ENCODE measurements at regions not wholly inside any gene's neighbourhood (a gene's known extent, or its start where the extent isn't known, plus 50 kb on each side); places are given as distances from the start of the nearest gene placed in this dataset.

DNA sequence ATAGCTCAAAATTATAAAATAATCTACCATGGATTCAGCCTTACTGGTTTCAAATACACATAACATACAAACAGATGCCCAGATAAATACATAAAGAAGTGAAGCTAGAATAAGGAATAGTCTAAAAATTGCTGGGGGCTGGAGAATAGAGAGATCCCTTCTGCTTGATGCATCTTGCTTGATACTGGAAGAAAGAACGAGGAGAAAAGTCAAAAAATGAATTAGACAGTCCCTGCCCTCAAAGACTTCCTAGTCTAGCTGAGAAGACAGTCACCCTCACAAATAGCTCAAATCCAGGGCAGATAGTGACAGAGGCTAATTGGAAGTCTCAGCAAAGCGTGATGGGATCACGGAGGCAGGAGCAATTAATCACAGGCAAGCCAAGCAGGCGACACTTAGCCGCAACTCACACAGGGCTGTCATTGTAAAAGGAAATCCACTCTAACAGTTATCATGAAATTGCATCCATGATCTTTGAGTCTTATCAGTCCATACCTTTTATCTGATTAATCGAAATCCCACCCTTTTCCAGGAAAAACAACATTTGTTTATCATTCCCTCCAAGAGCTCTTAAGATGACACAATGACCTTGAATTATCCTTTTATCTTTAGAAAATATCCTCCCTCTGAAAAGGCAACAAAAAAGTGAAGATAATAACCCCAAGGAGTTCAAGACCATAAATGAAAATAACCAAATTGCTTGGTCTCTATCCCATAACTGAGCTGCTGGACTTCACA, 59.7 kb upstream of the TIAM1 start:
- no peaks in the 10 kb centered on the region for H3K27me3 ChIP-seq (ENCODE audit: control insufficient read depth in 2 of 2, insufficient read depth in 2 of 2, low read length in 2 of 2)
- Mint-ChIP-seq H3K4me1 (peaks cover 6% of the 10 kb centered on the region), H3K27me3 (ENCODE audit: low read depth in 3 of 3) (peaks cover 1 to 8% (median 3%) of the 10 kb centered on the region in 3 donors), H3K9me3 (no peaks in the 10 kb centered on the region), H3K4me3 (no peak overlapping the region), H3K36me3 (no peaks in the 10 kb centered on the region), H3K27ac (peak overlapping the region in 1 of 7 donors; percentile 14)
- DNase-seq = no peak
- H4K20me1 ChIP-seq (ENCODE audit: insufficient read depth, low read length) = no peaks in the 10 kb centered on the region
- TF ChIP-seq, protein P1, sequence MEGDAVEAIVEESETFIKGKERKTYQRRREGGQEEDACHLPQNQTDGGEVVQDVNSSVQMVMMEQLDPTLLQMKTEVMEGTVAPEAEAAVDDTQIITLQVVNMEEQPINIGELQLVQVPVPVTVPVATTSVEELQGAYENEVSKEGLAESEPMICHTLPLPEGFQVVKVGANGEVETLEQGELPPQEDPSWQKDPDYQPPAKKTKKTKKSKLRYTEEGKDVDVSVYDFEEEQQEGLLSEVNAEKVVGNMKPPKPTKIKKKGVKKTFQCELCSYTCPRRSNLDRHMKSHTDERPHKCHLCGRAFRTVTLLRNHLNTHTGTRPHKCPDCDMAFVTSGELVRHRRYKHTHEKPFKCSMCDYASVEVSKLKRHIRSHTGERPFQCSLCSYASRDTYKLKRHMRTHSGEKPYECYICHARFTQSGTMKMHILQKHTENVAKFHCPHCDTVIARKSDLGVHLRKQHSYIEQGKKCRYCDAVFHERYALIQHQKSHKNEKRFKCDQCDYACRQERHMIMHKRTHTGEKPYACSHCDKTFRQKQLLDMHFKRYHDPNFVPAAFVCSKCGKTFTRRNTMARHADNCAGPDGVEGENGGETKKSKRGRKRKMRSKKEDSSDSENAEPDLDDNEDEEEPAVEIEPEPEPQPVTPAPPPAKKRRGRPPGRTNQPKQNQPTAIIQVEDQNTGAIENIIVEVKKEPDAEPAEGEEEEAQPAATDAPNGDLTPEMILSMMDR (IDR thresholded peaks at IDR 0.05) = no peak
- H3K79me2 ChIP-seq (ENCODE audit: insufficient read depth, low read length) = no peaks in the 10 kb centered on the region
- H2AFZ ChIP-seq (ENCODE audit: insufficient read depth, low read depth, low read length, poor library complexity, severe bottlenecking) = no peak overlapping the region
- no peak overlapping the region for H3K27ac ChIP-seq (ENCODE audit: low read depth in 1 of 2, low read length in 2 of 2)
- H3K9ac ChIP-seq (ENCODE audit: insufficient read depth, low read length, poor library complexity, severe bottlenecking) = no peak overlapping the region
- intact Hi-C loops (cut with micrococcal nuclease) = no loop called here
- no peaks in the 10 kb centered on the region for H3K4me1 ChIP-seq (ENCODE audit: control insufficient read depth in 1 of 2, insufficient read depth in 2 of 2, low read length in 2 of 2)
- no peak overlapping the region for H3K4me3 ChIP-seq (replicated peaks in 1 of 3; ENCODE audit: low read depth in 2 of 3, low read length in 3 of 3)
- 59% methylated on average over 3 of the region's 6 CpGs for WGBS (ENCODE audit: insufficient coverage)
- no peak overlapping the region for H3K4me2 ChIP-seq (replicated peaks; ENCODE audit: extremely low read depth, low read length, poor library complexity, severe bottlenecking)
- no peaks in the 10 kb centered on the region for H3K9me3 ChIP-seq (replicated peaks in 1 of 2; ENCODE audit: control insufficient read depth in 1 of 2, insufficient read depth in 1 of 2, low read length in 2 of 2)
- no peaks in the 10 kb centered on the region for H3K36me3 ChIP-seq (replicated peaks in 1 of 2; ENCODE audit: control insufficient read depth in 1 of 2, insufficient read depth in 2 of 2, low read length in 2 of 2)

DNA sequence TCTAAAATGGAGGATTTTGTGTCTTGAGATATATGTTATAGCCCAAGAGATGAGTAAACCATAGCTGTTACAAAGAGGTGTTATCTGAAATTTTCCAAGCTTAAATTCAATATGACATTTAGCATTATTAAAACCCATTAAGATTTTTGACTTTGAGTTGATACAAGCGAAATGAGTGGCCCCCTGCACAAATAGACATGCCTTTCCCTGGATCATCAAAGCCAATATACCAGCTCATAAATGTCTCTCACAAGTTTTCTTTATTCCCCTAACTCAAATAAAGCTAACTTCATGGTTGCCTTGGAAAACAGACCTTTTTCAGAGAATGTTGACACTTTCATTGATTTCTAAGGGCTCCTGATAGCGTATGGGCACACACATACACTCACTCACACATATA, 55.5 kb upstream of the TIAM1 start:
- TF ChIP-seq, protein P1 (IDR thresholded peaks at IDR 0.05) = no peak
- H2AFZ ChIP-seq (ENCODE audit: insufficient read depth, low read depth, low read length, poor library complexity, severe bottlenecking) = no peak overlapping the region
- Mint-ChIP-seq H3K4me1 (peaks cover 7% of the 10 kb centered on the region), H3K27me3 (ENCODE audit: low read depth in 3 of 3) (peaks cover 1 to 9% (median 6%) of the 10 kb centered on the region in 3 donors), H3K9me3 (peaks cover 0 to 1% (median 0%) of the 10 kb centered on the region in 7 donors), H3K27ac (no peak overlapping the region), H3K4me3 (no peak overlapping the region), H3K36me3 (no peaks in the 10 kb centered on the region)
- no peak overlapping the region for H3K4me2 ChIP-seq (replicated peaks; ENCODE audit: extremely low read depth, low read length, poor library complexity, severe bottlenecking)
- H3K9ac ChIP-seq (ENCODE audit: insufficient read depth, low read length, poor library complexity, severe bottlenecking) = no peak overlapping the region
- no peaks in the 10 kb centered on the region for H3K79me2 ChIP-seq (ENCODE audit: insufficient read depth, low read length)
- H3K4me3 ChIP-seq (replicated peaks in 1 of 3; ENCODE audit: low read depth in 2 of 3, low read length in 3 of 3) = no peak overlapping the region
- H4K20me1 ChIP-seq (ENCODE audit: insufficient read depth, low read length) = no peaks in the 10 kb centered on the region
- H3K4me1 ChIP-seq (ENCODE audit: control insufficient read depth in 1 of 2, insufficient read depth in 2 of 2, low read length in 2 of 2) = no peaks in the 10 kb centered on the region
- H3K36me3 ChIP-seq (replicated peaks in 1 of 2; ENCODE audit: control insufficient read depth in 1 of 2, insufficient read depth in 2 of 2, low read length in 2 of 2) = no peaks in the 10 kb centered on the region
- intact Hi-C loops (cut with micrococcal nuclease) = no loop called here
- H3K9me3 ChIP-seq (replicated peaks in 1 of 2; ENCODE audit: control insufficient read depth in 1 of 2, insufficient read depth in 1 of 2, low read length in 2 of 2) = no peaks in the 10 kb centered on the region
- H3K27me3 ChIP-seq (ENCODE audit: control insufficient read depth in 2 of 2, insufficient read depth in 2 of 2, low read length in 2 of 2) = peaks cover 0 to 2% of the 10 kb centered on the region in 2 donors
- DNase-seq = no peak
- 81% methylated on average over 2 of the region's 2 CpGs for WGBS (ENCODE audit: insufficient coverage)
- H3K27ac ChIP-seq (ENCODE audit: low read depth in 1 of 2, low read length in 2 of 2) = no peak overlapping the region

Measured in CD14-positive monocyte (primary cell).